Endodermal cell (in vitro differentiated cells): ENCODE measurements at regions not wholly inside any gene's neighbourhood (a gene's known extent, or its start where the extent isn't known, plus 50 kb on each side); places are given as distances from the start of the nearest gene placed in this dataset.

Experiments
- DNase-seq: peaks from one replicate; pipeline ENCODE4 v3.0.0-alpha.2; 2017
- H3K27ac ChIP-seq: 2 replicates; pipeline ENCODE4 v1.5.1; 2013; ENCODE audit warnings: mild to moderate bottlenecking, low read depth, low read length, moderate library complexity
- H3K27me3 ChIP-seq: 2 replicates; pipeline ENCODE4 v1.6.1; 2013; ENCODE audit warnings: mild to moderate bottlenecking, low read length, moderate library complexity; ENCODE audit not compliant: insufficient read depth, control insufficient read depth, poor library complexity, severe bottlenecking
- H3K36me3 ChIP-seq: 2 replicates; pipeline ENCODE4 v1.7.0; 2013; ENCODE audit warnings: mild to moderate bottlenecking, low read length, moderate library complexity; ENCODE audit not compliant: control insufficient read depth, insufficient read depth
- H3K4me1 ChIP-seq: one replicate; pipeline ENCODE4 v1.7.0; 2013; ENCODE audit warnings: low read length; ENCODE audit not compliant: control insufficient read depth, insufficient read depth
- H3K4me3 ChIP-seq: 2 replicates; pipeline ENCODE4 v1.5.1; 2013; ENCODE audit warnings: mild to moderate bottlenecking, low read length, moderate library complexity
- H3K9ac ChIP-seq: 2 replicates; pipeline ENCODE4 v1.6.1; 2013; ENCODE audit warnings: mild to moderate bottlenecking, low read length, moderate library complexity; ENCODE audit not compliant: poor library complexity, severe bottlenecking; ENCODE audit errors: extremely low read depth
- H3K9me3 ChIP-seq: 2 replicates; pipeline ENCODE4 v1.6.1; 2013; ENCODE audit warnings: mild to moderate bottlenecking, low read length, moderate library complexity; ENCODE audit not compliant: control insufficient read depth
- H3K27ac Mint-ChIP-seq: 2 replicates; pipeline ENCODE4 v1.8.0; 2020; ENCODE audit warnings: mixed read lengths
- H3K27me3 Mint-ChIP-seq: 2 replicates; pipeline ENCODE4 v1.8.0; 2021; ENCODE audit warnings: mild to moderate bottlenecking, mixed read lengths; ENCODE audit not compliant: insufficient read depth
- H3K36me3 Mint-ChIP-seq: 2 replicates; pipeline ENCODE4 v1.8.0; 2020; ENCODE audit warnings: low read depth, mixed read lengths
- H3K4me1 Mint-ChIP-seq: 2 replicates; pipeline ENCODE4 v1.8.0; 2020; ENCODE audit warnings: mixed read lengths
- H3K4me3 Mint-ChIP-seq: 2 replicates; pipeline ENCODE4 v1.8.0; 2020; ENCODE audit warnings: mild to moderate bottlenecking, moderate library complexity, mixed read lengths
- H3K9me3 Mint-ChIP-seq: 2 replicates; pipeline ENCODE4 v1.8.0; 2020; ENCODE audit warnings: mild to moderate bottlenecking, mixed read lengths
- whole genome bisulfite sequencing, 2 experiments: methylation state at CpG; one replicate each; pipeline versions ENCODE4 v1.1.5 to v1.1.7; 2013; ENCODE audit warnings: missing lambda C conversion rate in 2 of 2, mixed read lengths in 1 of 2; ENCODE audit not compliant: insufficient coverage in 1 of 2, insufficient read length in 1 of 2; 5-methylcytosine and 5-hydroxymethylcytosine counted together
- TF ChIP-seq, protein P1 (sequence below): fragments of 200-600 bp; sonication (generic); conservative IDR thresholded peaks from 2 replicates; pipeline ENCODE4 v1.5.0; 2021; ENCODE audit warnings: antibody characterized with exemption, mild to moderate bottlenecking

DNA sequence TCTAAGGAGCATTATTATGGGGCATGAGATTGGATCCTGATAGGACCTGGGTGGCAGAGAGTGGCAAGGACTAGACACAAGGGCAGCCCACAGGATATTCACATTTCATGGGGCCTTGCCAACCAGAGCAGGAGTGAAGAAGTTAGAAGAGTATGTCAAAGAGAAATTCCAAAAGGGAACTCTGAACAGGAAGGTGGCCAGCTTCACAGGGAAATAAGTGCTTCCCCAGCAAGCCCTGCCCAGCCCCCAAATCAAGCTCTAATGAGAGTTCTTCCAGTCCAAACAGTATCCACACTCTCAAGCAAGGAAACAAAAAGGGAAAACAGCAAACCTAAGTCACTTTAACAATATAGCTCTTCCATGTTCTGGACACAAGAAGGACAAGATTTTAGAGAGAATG, 130.2 kb upstream of the COL8A1 start:
- H3K4me3 ChIP-seq: no peak overlapping the region
- TF ChIP-seq, protein P1, sequence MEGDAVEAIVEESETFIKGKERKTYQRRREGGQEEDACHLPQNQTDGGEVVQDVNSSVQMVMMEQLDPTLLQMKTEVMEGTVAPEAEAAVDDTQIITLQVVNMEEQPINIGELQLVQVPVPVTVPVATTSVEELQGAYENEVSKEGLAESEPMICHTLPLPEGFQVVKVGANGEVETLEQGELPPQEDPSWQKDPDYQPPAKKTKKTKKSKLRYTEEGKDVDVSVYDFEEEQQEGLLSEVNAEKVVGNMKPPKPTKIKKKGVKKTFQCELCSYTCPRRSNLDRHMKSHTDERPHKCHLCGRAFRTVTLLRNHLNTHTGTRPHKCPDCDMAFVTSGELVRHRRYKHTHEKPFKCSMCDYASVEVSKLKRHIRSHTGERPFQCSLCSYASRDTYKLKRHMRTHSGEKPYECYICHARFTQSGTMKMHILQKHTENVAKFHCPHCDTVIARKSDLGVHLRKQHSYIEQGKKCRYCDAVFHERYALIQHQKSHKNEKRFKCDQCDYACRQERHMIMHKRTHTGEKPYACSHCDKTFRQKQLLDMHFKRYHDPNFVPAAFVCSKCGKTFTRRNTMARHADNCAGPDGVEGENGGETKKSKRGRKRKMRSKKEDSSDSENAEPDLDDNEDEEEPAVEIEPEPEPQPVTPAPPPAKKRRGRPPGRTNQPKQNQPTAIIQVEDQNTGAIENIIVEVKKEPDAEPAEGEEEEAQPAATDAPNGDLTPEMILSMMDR: no peak
- no peaks in the 10 kb centered on the region for H3K9me3 ChIP-seq
- H3K27me3 Mint-ChIP-seq: no peaks in the 10 kb centered on the region
- H3K4me3 Mint-ChIP-seq: no peak overlapping the region
- no peaks in the 10 kb centered on the region for H3K36me3 ChIP-seq
- peaks cover 3% of the 10 kb centered on the region for H3K4me1 Mint-ChIP-seq
- no peaks in the 10 kb centered on the region for H3K36me3 Mint-ChIP-seq
- no peaks in the 10 kb centered on the region for H3K9me3 Mint-ChIP-seq
- no peak overlapping the region for H3K27ac ChIP-seq
- H3K27me3 ChIP-seq: no peaks in the 10 kb centered on the region
- H3K4me1 ChIP-seq: peaks cover 4% of the 10 kb centered on the region
- no peak for DNase-seq
- no peak overlapping the region for H3K9ac ChIP-seq
- H3K27ac Mint-ChIP-seq: no peak overlapping the region

DNA sequence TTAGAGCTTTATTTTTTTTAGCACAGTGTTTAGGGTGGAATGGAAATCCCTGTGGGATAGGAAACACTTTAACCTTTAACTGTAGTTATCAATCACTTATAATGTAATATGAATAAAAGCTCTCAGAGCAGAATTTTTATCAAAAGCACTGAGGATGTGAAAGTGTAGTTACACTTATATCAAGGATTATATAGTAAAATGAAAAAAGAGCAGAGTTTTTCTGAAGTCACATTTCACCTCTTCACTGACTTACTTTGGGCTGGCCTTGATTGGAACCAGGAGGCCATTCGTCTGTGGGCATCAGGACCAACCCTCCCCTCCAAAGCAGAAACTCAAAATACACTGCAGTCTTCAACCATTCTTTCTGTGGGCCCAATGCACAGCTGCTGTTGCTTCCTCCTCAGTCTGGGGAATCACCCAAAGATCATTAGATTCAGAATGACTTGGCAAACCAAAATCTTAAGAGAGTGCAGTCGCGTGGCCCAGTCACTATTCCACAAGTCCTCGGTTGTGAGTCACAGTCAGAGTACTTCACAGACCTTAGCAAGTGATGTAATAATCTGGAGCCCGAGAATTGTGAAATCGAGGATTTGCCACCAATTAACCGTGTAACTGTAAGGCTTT, 132.6 kb upstream of the COL8A1 start:
- no peak overlapping the region for H3K4me3 Mint-ChIP-seq
- TF ChIP-seq, protein P1: no peak
- Histone ChIP-seq H3K27ac (no peak overlapping the region), H3K9ac (no peak overlapping the region), H3K4me1 (peaks cover 4% of the 10 kb centered on the region), H3K36me3 (no peaks in the 10 kb centered on the region), H3K27me3 (no peaks in the 10 kb centered on the region), H3K9me3 (no peaks in the 10 kb centered on the region), H3K4me3 (no peak overlapping the region)
- H3K36me3 Mint-ChIP-seq: no peaks in the 10 kb centered on the region
- H3K27ac Mint-ChIP-seq: no peak overlapping the region
- DNase-seq: no peak
- H3K4me1 Mint-ChIP-seq: peaks cover 3% of the 10 kb centered on the region
- no peaks in the 10 kb centered on the region for H3K9me3 Mint-ChIP-seq
- WGBS, 2 experiments: 93% methylated on average over 2 to 7 of the region's 7 CpGs
- H3K27me3 Mint-ChIP-seq: no peaks in the 10 kb centered on the region

DNA sequence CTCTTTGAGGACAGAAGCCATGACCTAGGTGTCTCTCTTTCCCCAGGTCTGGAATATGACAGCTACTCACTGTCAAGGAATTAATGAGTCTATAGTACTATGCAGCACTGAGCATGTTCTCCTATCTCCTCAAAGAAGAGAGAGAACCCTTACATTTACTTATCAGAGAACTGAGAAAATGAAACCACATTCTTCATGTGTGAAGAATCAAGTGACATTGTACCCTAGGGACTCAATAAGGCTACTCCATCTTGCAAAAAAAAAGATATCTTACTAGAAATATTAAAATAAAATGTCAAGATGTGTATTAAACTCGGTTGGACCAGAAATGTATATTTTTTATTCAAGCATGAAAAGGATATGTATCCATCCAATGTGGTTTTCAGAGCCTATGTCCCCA, 133.2 kb upstream of the COL8A1 start:
- no peak overlapping the region for H3K9ac ChIP-seq
- no peaks in the 10 kb centered on the region for H3K36me3 ChIP-seq
- 86% methylated on average over 1 of the region's 1 CpG; no CpG with 5 or more reads in 1 of the 2 experiments for WGBS, 2 experiments
- no peaks in the 10 kb centered on the region for H3K27me3 Mint-ChIP-seq
- no peak overlapping the region for H3K27ac ChIP-seq
- H3K4me3 Mint-ChIP-seq: no peak overlapping the region
- peaks cover 3% of the 10 kb centered on the region for H3K4me1 Mint-ChIP-seq
- TF ChIP-seq, protein P1: no peak
- no peaks in the 10 kb centered on the region for H3K27me3 ChIP-seq
- no peaks in the 10 kb centered on the region for H3K9me3 ChIP-seq
- no peak overlapping the region for H3K27ac Mint-ChIP-seq
- DNase-seq: no peak
- no peak overlapping the region for H3K4me3 ChIP-seq
- no peaks in the 10 kb centered on the region for H3K36me3 Mint-ChIP-seq
- H3K9me3 Mint-ChIP-seq: no peaks in the 10 kb centered on the region
- peaks cover 4% of the 10 kb centered on the region for H3K4me1 ChIP-seq
